Activated naive CD4-positive, alpha-beta T cell treated with anti-CD3 and anti-CD28 coated beads, Interleukin-2, amount 10 ng/mL, durations not matched to agents 7 days and 5 days (primary cell): ENCODE measurements at regions not wholly inside any gene's neighbourhood (a gene's known extent, or its start where the extent isn't known, plus 50 kb on each side); places are given as distances from the start of the nearest gene placed in this dataset.
"Not testable (repeated sequence)": the region's sequence is repeated elsewhere in the genome, so short reads cannot be mapped to it uniquely, and the experiment has no call there.

Experiments used
- CTCF ChIA-PET: fragments of 350-600 bp; sonication (Branson Sonifier 250); formaldehyde crosslinking; loops from one replicate; lab custom pipeline; 2021; ENCODE audit warnings: antibody characterized with exemption; lab: Charles Lee
- DNase-seq: peaks from one replicate; pipeline ENCODE4 v3.0.0-alpha.2; 2020
- H3K27ac Mint-ChIP-seq: one replicate; pipeline ENCODE4 v1.8.0; 2021; ENCODE audit warnings: mild to moderate bottlenecking, moderate library complexity, mixed read lengths
- H3K27me3 Mint-ChIP-seq: one replicate; pipeline ENCODE4 v1.8.0; 2021; ENCODE audit warnings: mild to moderate bottlenecking, mixed read lengths
- H3K36me3 Mint-ChIP-seq: one replicate; pipeline ENCODE4 v1.8.0; 2021; ENCODE audit warnings: mixed read lengths
- H3K4me1 Mint-ChIP-seq: one replicate; pipeline ENCODE4 v1.8.0; 2021; ENCODE audit warnings: mixed read lengths
- H3K4me3 Mint-ChIP-seq: one replicate; pipeline ENCODE4 v1.8.0; 2021; ENCODE audit warnings: mild to moderate bottlenecking, moderate library complexity, mixed read lengths
- H3K9me3 Mint-ChIP-seq: one replicate; pipeline ENCODE4 v1.8.0; 2021; ENCODE audit warnings: mixed read lengths

DNA sequence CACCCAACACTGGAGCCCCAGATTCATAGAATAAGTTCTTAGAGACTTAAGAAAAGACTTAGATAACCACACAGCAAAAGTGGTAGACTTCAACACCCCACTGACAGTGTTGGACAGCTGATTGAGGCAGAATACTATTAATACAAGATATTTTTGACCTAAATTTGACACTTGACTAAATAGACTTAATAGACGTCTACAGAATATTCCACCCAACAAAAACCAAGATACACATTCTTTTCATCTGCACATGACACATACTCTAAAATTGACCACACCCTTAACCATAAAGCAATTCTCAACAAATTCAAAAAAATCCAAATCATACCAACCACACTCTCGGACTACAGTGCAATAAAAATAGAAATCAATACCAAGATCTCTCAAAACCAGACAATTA, 179.8 kb upstream of the TPM1 start:
- Mint-ChIP-seq H3K4me1 (no peaks in the 10 kb centered on the region), H3K9me3 (no peaks in the 10 kb centered on the region), H3K36me3 (no peaks in the 10 kb centered on the region), H3K27ac (no peak overlapping the region), H3K4me3 (no peak overlapping the region), H3K27me3 (peaks cover 10% of the 10 kb centered on the region)
- CTCF ChIA-PET = no interaction called here
- DNase-seq = no peak

GRCh38 chr15:62866366-62866765, 176.2 kb upstream of the TPM1 start:
- DNase-seq = no peak
- Mint-ChIP-seq H3K4me3 (no peak overlapping the region), H3K9me3 (no peaks in the 10 kb centered on the region), H3K27ac (no peak overlapping the region), H3K36me3 (no peaks in the 10 kb centered on the region), H3K4me1 (no peaks in the 10 kb centered on the region), H3K27me3 (peaks cover 7% of the 10 kb centered on the region)
- CTCF ChIA-PET = no interaction called here

- Mint-ChIP-seq H3K27ac (no peak overlapping the region), H3K4me1 (no peaks in the 10 kb centered on the region), H3K27me3 (peaks cover 7% of the 10 kb centered on the region), H3K4me3 (no peak overlapping the region), H3K36me3 (no peaks in the 10 kb centered on the region), H3K9me3 (no peaks in the 10 kb centered on the region)
- CTCF ChIA-PET = no interaction called here
- DNase-seq = no peak
Observed at GRCh38 chr15:62867844-62868243, 174.7 kb upstream of the TPM1 start.

- no peak for DNase-seq
- CTCF ChIA-PET = no interaction called here
- no peaks in the 10 kb centered on the region for H3K4me1 Mint-ChIP-seq
- peaks cover 10% of the 10 kb centered on the region for H3K27me3 Mint-ChIP-seq
- no peaks in the 10 kb centered on the region for H3K9me3 Mint-ChIP-seq
- H3K36me3 Mint-ChIP-seq = no peaks in the 10 kb centered on the region
- H3K4me3 Mint-ChIP-seq = no peak overlapping the region
- no peak overlapping the region for H3K27ac Mint-ChIP-seq
Observed at GRCh38 chr15:62868507-62868906, 174.0 kb upstream of the TPM1 start.

DNA sequence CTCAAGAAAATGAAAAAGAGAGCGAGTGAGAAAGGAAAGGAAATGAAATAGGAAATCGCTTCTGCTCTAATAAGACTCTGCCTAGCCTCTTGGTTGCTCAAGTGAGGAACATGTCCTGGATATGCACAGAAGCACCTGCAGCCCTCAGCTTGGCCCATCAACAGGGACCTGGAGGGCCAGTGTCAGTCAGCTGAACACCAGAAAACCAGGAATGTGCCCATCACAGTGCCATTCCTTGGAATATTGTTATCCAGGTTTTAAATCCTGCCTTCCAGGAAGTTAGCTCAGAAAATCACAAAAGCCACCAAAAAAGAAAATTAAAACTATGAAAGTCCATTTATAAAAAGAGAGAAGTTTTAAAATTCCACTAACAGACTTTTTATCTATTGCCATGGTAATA, 173.4 kb upstream of the TPM1 start:
- Mint-ChIP-seq H3K9me3 (no peaks in the 10 kb centered on the region), H3K27ac (no peak overlapping the region), H3K4me1 (no peaks in the 10 kb centered on the region), H3K4me3 (no peak overlapping the region), H3K27me3 (peaks cover 16% of the 10 kb centered on the region), H3K36me3 (no peaks in the 10 kb centered on the region)
- no peak for DNase-seq
- CTCF ChIA-PET = no interaction called here

DNA sequence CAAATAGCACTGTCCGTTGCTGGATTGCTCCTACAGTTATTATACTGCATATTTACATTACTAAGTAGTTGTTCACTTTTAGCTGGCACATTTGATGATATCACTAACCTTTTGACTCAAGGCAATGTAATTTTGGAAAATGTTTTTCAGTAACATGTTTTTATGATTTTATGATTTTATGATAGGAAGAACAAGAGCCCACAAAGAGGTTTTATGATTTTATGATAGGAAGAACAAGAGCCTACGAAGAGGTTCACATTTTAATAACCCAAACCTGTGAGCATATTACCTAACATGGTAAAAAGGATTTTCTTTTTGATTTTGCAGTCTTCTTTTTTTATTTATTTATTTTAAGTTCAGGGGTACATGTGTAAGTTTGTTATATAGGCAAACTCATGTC, 172.3 kb upstream of the TPM1 start:
- Mint-ChIP-seq H3K4me3 (no peak overlapping the region), H3K9me3 (no peaks in the 10 kb centered on the region), H3K4me1 (no peaks in the 10 kb centered on the region), H3K36me3 (no peaks in the 10 kb centered on the region), H3K27me3 (peaks cover 17% of the 10 kb centered on the region), H3K27ac (no peak overlapping the region)
- CTCF ChIA-PET = no interaction called here
- DNase-seq = no peak

DNA sequence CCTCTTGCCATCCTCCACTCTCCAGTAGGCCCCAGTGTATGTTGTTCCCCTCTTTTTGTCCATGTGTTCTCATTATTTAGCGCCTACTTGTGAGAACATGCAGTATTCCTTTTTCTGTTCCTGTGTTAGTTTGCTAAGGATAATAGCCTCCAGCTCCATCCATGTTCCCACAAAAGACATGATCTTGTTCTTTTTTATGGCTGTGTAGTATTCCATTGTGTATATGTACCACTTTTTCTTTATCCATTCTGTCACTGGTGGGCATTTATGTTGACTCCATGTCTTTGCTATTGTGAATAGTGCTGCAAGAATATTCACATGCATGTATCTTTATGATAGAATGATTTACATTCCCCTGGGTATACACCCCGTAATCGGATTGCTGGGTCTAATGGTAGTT, 171.8 kb upstream of the TPM1 start:
- H3K9me3 Mint-ChIP-seq, H3K4me1 Mint-ChIP-seq, DNase-seq, H3K27ac Mint-ChIP-seq, H3K4me3 Mint-ChIP-seq, CTCF ChIA-PET, H3K36me3 Mint-ChIP-seq: not testable (repeated sequence)
- peaks cover 14% of the 10 kb centered on the region for H3K27me3 Mint-ChIP-seq

DNA sequence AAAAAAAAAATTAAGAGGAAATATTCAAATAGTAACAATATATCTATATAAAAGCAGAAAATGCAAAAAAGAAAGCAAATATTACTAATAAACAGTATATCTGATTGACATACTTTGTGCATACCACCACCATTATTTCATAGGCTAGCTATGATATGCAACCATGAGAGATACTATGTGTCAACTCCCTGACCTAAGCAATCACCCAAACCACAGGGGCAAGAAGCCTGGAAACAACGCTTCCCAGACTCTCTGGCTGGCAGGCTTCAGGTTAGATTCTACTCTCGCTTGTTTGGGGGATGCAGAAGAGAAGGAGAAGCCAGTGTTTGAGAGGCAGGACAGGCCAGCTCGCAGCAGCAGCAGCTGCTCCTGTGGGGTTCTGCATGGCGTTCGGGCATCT, 169.3 kb upstream of the TPM1 start:
- CTCF ChIA-PET = no interaction called here
- peaks cover 15% of the 10 kb centered on the region for H3K27me3 Mint-ChIP-seq
- H3K4me1 Mint-ChIP-seq = no peaks in the 10 kb centered on the region
- H3K4me3 Mint-ChIP-seq = no peak overlapping the region
- no peaks in the 10 kb centered on the region for H3K9me3 Mint-ChIP-seq
- no peak overlapping the region for H3K27ac Mint-ChIP-seq
- H3K36me3 Mint-ChIP-seq = no peaks in the 10 kb centered on the region
- DNase-seq = no peak

- CTCF ChIA-PET = no interaction called here
- H3K4me3 Mint-ChIP-seq = no peak overlapping the region
- H3K36me3 Mint-ChIP-seq = no peaks in the 10 kb centered on the region
- DNase-seq = no peak
- peaks cover 15% of the 10 kb centered on the region for H3K27me3 Mint-ChIP-seq
- H3K27ac Mint-ChIP-seq = no peak overlapping the region
- H3K4me1 Mint-ChIP-seq = no peaks in the 10 kb centered on the region
- no peaks in the 10 kb centered on the region for H3K9me3 Mint-ChIP-seq
Observed at GRCh38 chr15:62874064-62874463, 168.5 kb upstream of the TPM1 start.

GRCh38 chr15:62874959-62875625, 167.5 kb upstream of the TPM1 start:
- Mint-ChIP-seq H3K9me3 (no peaks in the 10 kb centered on the region), H3K4me3 (no peak overlapping the region), H3K36me3 (no peaks in the 10 kb centered on the region), H3K27ac (no peak overlapping the region), H3K4me1 (no peaks in the 10 kb centered on the region), H3K27me3 (peaks cover 19% of the 10 kb centered on the region)
- DNase-seq = no peak
- CTCF ChIA-PET = no interaction called here

GRCh38 chr15:62875626-62876021, 166.9 kb upstream of the TPM1 start:
- CTCF ChIA-PET = no interaction called here
- no peak for DNase-seq
- no peaks in the 10 kb centered on the region for H3K36me3 Mint-ChIP-seq
- H3K9me3 Mint-ChIP-seq = no peaks in the 10 kb centered on the region
- H3K4me3 Mint-ChIP-seq = no peak overlapping the region
- H3K4me1 Mint-ChIP-seq = no peaks in the 10 kb centered on the region
- H3K27ac Mint-ChIP-seq = no peak overlapping the region
- H3K27me3 Mint-ChIP-seq = peaks cover 21% of the 10 kb centered on the region

- Mint-ChIP-seq H3K27ac (no peak overlapping the region), H3K36me3 (no peaks in the 10 kb centered on the region), H3K4me1 (no peaks in the 10 kb centered on the region), H3K27me3 (peaks cover 21% of the 10 kb centered on the region), H3K9me3 (no peaks in the 10 kb centered on the region), H3K4me3 (no peak overlapping the region)
- CTCF ChIA-PET = no interaction called here
- DNase-seq = no peak
Observed at GRCh38 chr15:62877276-62877857, 165.2 kb upstream of the TPM1 start.

DNA sequence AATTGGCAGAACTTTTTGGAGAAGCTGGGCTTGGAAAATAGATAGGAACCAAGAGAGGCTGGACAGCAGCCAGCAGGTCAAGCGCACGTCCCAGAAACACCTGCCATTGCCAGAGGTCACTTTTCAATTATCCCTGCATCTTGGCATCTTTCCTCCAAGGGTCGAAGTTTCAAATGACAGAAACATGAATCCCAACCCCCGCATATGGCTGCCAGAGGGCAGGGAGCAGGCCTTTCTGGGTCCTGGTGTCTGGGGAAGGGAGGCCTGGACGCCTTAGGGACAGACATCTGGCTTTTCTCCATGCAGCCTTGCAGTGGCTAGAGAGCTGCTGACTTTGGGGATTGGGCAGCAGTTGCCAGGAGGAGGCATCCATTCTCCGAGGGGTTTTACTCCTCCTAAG, 164.5 kb upstream of the TPM1 start:
- Mint-ChIP-seq H3K27me3 (peaks cover 21% of the 10 kb centered on the region), H3K4me3 (no peak overlapping the region), H3K4me1 (no peaks in the 10 kb centered on the region), H3K9me3 (no peaks in the 10 kb centered on the region), H3K27ac (no peak overlapping the region), H3K36me3 (no peaks in the 10 kb centered on the region)
- DNase-seq = no peak
- CTCF ChIA-PET = no interaction called here

GRCh38 chr15:62879770-62880169, 162.8 kb upstream of the TPM1 start:
- Mint-ChIP-seq H3K27me3 (peaks cover 17% of the 10 kb centered on the region), H3K4me1 (no peaks in the 10 kb centered on the region), H3K4me3 (no peak overlapping the region), H3K27ac (no peak overlapping the region), H3K9me3 (no peaks in the 10 kb centered on the region), H3K36me3 (no peaks in the 10 kb centered on the region)
- CTCF ChIA-PET = interaction anchor here (0.8 kb wide), 1 partner anchor 89 kb away, joined by 3 read pairs; no protein-coding TSS in a partner anchor
- DNase-seq = no peak

DNA sequence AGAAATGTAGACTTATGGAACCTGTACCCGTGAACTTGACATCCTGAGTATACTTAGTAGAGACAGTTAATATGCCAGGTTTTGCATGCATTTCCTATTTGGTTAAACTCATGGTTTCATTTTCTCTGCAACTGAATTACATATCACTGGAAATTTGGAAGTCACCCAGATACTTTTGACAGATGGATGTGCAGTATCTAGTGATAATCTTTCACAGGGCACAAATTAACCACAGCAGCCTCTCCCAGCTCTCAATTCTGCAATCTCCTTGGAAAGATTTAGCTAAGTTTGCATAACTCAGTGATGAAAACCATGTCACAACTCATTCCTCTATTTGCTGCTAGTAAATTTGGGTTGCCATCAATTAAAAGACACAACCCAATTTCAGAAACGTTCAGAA, 162.3 kb upstream of the TPM1 start:
- H3K36me3 Mint-ChIP-seq = no peaks in the 10 kb centered on the region
- no peak overlapping the region for H3K4me3 Mint-ChIP-seq
- peaks cover 17% of the 10 kb centered on the region for H3K27me3 Mint-ChIP-seq
- H3K4me1 Mint-ChIP-seq = no peaks in the 10 kb centered on the region
- CTCF ChIA-PET = no interaction called here
- DNase-seq = no peak
- no peak overlapping the region for H3K27ac Mint-ChIP-seq
- H3K9me3 Mint-ChIP-seq = no peaks in the 10 kb centered on the region
